Kidney (tissue), 13 donors: ENCODE measurements at regions not wholly inside any gene's neighbourhood (a gene's known extent, or its start where the extent isn't known, plus 50 kb on each side); places are given as distances from the start of the nearest gene placed in this dataset.
A peak's percentile ranks its signal among the peaks of the same experiment; 100 is the strongest.

Experiments
- DNase-seq, 5 donors: peaks; one replicate each; pipeline ENCODE4 v3.0.0-alpha.2; 2013 to 2020
- FAIRE-seq: peaks from 2 replicates; lab custom pipeline; 2012; peaks lifted over from hg19 to GRCh38; lab: Jason Lieb, UNC
- H3K27ac ChIP-seq, 2 donors: one replicate each; pipeline ENCODE4 v1.7.0; 2013; ENCODE audit warnings: low read depth in 2 of 2, low read length in 2 of 2, inconsistent platforms in 1 of 2
- H3K27me3 ChIP-seq: one replicate; pipeline ENCODE4 v1.7.1; 2013; ENCODE audit warnings: low read length, inconsistent platforms; ENCODE audit not compliant: control insufficient read depth, insufficient read depth
- H3K36me3 ChIP-seq, 3 donors: one replicate each; pipeline versions ENCODE4 v1.7.0 to v1.7.1; 2013; ENCODE audit warnings: low read length in 3 of 3, control low read depth in 1 of 3, inconsistent platforms in 1 of 3; ENCODE audit not compliant: insufficient read depth in 3 of 3, control insufficient read depth in 2 of 3
- H3K4me1 ChIP-seq, 3 donors: one replicate each; pipeline versions ENCODE4 v1.7.0 to v1.7.1; 2013; ENCODE audit warnings: low read length in 3 of 3, inconsistent platforms in 1 of 3, low read depth in 1 of 3; ENCODE audit not compliant: control insufficient read depth in 2 of 3, insufficient read depth in 2 of 3
- H3K4me3 ChIP-seq, 3 donors: one replicate each; pipeline versions ENCODE4 v1.7.0 to v1.8.1; 2013; ENCODE audit warnings: low read length in 3 of 3, control low read depth in 1 of 3, inconsistent platforms in 1 of 3
- H3K9ac ChIP-seq, 3 donors: one replicate each; pipeline versions ENCODE4 v1.7.0 to v1.7.1; 2013; ENCODE audit warnings: low read length in 3 of 3, control low read depth in 1 of 3, inconsistent platforms in 1 of 3
- H3K9me3 ChIP-seq, 3 donors: one replicate each; pipeline versions ENCODE4 v1.7.0 to v1.7.1; 2013; ENCODE audit warnings: low read length in 3 of 3, control low read depth in 1 of 3, inconsistent platforms in 1 of 3; ENCODE audit not compliant: control insufficient read depth in 2 of 3, insufficient read depth in 1 of 3
- intact Hi-C: fragments of 100-400 bp; cut with DNase I; formaldehyde crosslinking; loops from one replicate; pipeline ENCODE4 v1.11.1; 2022
- TF ChIP-seq, protein P1 (sequence below): IDR thresholded peaks from 3 replicates; pipeline ENCODE4 v1.5.1; 2012; ENCODE audit warnings: mild to moderate bottlenecking, moderate library complexity, borderline replicate concordance; ENCODE audit not compliant: insufficient read depth; ENCODE audit errors: extremely low read depth
- donor health status: control.
- donor health status: control.
- donor health status: control.
- donor health status: control.
- donor health status: control.
- donor health status: DM: yes; HTN: yes; CAD: no.
- donor health status: Normal renal cell carcinoma (clear cell type).

DNA sequence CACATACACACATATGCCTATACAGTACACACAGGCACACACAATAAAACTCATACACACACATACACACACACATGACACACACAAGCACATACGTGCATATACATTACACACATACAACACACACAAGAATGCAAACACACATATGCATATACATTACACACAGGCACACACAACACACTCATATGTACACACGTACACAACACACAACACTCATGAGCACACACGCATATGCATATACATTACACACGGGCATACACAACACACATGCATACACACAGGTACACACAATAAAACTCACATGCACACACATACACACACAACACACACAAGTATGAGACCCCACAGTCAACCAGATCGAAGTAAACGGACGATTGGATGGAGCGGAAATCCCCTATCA, 238.2 kb downstream of the ERMARD start:
- TF ChIP-seq, protein P1, sequence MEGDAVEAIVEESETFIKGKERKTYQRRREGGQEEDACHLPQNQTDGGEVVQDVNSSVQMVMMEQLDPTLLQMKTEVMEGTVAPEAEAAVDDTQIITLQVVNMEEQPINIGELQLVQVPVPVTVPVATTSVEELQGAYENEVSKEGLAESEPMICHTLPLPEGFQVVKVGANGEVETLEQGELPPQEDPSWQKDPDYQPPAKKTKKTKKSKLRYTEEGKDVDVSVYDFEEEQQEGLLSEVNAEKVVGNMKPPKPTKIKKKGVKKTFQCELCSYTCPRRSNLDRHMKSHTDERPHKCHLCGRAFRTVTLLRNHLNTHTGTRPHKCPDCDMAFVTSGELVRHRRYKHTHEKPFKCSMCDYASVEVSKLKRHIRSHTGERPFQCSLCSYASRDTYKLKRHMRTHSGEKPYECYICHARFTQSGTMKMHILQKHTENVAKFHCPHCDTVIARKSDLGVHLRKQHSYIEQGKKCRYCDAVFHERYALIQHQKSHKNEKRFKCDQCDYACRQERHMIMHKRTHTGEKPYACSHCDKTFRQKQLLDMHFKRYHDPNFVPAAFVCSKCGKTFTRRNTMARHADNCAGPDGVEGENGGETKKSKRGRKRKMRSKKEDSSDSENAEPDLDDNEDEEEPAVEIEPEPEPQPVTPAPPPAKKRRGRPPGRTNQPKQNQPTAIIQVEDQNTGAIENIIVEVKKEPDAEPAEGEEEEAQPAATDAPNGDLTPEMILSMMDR: no peak
- Histone ChIP-seq H3K36me3 (peaks cover 0 to 3% (median 0%) of the 10 kb centered on the region in 3 donors), H3K9me3 (no peaks in the 10 kb centered on the region), H3K27ac (no peak overlapping the region), H3K4me3 (no peak overlapping the region), H3K4me1 (peaks cover 0 to 2% (median 0%) of the 10 kb centered on the region in 3 donors), H3K27me3 (no peaks in the 10 kb centered on the region), H3K9ac (no peak overlapping the region)
- FAIRE-seq (no peak), DNase-seq (no peak)
- intact Hi-C loops: no loop called here

DNA sequence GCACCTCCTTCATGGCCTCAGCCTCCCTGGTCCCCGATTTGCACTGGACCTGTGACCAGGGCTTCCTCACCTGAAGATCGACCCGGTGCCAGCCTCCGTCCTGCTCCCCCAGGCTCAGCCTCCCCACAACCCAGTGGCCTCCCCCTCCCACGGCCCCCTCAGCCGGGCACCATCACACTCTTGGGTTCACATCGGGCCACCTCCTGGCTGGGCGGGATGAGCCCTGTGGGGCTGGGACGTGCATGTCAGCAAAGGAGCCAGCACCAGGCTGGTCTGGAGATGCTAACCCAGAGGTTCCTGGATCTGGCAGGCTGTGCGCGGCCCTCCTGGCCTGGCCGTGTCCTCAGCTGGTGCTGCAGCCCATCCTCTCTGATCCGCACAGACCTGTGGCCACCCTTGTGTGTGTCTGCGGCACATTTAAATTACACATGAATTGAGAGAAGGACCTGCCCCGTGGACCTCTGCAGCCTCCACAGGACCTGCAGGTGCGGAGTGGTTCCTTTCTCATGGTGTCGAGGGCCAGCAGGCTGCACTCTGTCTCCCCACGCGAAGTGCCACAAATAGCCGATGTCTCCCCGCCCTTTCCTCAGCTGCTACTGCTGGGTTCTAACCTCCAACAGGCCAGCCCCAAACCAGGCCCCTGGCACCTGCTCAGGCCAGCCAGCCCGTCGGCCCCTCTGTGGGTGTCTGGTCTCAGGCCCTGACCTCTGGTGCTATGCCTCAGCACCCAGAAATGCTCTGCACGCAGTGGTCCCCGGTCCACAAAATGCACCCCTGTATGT, 237.5 kb downstream of the ERMARD start:
- peaks cover 0 to 2% (median 0%) of the 10 kb centered on the region in 3 donors for H3K4me1 ChIP-seq
- peaks cover 0 to 3% (median 0%) of the 10 kb centered on the region in 3 donors for H3K36me3 ChIP-seq
- H3K9me3 ChIP-seq: no peaks in the 10 kb centered on the region
- no peak overlapping the region for H3K27ac ChIP-seq
- intact Hi-C loops: no loop called here
- H3K27me3 ChIP-seq: no peaks in the 10 kb centered on the region
- no peak for FAIRE-seq
- no peak overlapping the region for H3K4me3 ChIP-seq
- DNase-seq: peak in 2 of 5 donors; percentile 12 to 74
- no peak overlapping the region for H3K9ac ChIP-seq
- TF ChIP-seq, protein P1: no peak

DNA sequence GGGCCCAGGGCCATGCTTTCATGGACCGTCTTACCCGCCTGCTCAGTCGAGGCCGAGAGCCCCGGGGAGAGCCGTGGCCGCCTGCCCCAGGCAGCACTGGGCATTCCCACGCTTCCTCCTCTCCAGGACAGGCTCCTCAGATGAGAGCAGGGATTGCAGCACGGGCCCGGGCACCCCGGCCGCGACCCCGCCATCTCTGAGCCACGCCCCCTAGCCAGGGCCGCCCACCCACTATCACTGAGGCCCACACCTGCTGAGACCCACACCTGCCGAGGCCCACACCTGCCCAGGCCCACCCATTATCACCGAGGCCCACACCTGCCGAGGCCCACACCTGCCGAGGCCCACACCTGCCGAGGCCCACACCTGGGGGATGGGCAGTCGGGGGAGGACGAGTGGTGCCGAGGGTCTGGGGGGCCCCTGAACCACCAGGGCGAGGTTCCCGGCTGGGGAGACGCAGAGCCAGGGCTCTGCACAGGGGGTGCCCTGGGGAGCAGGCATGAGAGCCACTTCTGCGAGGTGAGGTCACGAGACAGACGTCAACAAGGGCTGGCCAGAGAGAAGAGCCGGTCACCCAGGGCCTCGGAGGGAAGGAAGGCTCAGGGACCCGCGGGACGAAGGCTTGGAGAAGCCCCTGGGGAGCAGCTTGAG, 235.6 kb downstream of the ERMARD start:
- H3K27me3 ChIP-seq: no peaks in the 10 kb centered on the region
- peaks cover 0 to 3% (median 0%) of the 10 kb centered on the region in 3 donors for H3K36me3 ChIP-seq
- TF ChIP-seq, protein P1: no peak
- H3K27ac ChIP-seq: no peak overlapping the region
- no peak for DNase-seq
- FAIRE-seq: no peak
- no peaks in the 10 kb centered on the region for H3K9me3 ChIP-seq
- intact Hi-C loops: no loop called here
- no peak overlapping the region for H3K4me3 ChIP-seq
- peaks cover 0 to 2% (median 0%) of the 10 kb centered on the region in 3 donors for H3K4me1 ChIP-seq
- no peak overlapping the region for H3K9ac ChIP-seq
